ENCODE measurements at regions not wholly inside any gene's neighbourhood (a gene's known extent, or its start where the extent isn't known, plus 50 kb on each side); places are given as distances from the start of the nearest gene placed in this dataset.

- no peaks in the 10 kb centered on the region for H3K79me2 ChIP-seq (ENCODE audit: low read length)
- no peaks in the 10 kb centered on the region for H3K36me3 ChIP-seq (replicated peaks; ENCODE audit: insufficient read depth, low read length)
- peaks cover 24% of the 10 kb centered on the region; the same call in 1 of the 2 replicates for H3K27me3 ChIP-seq (replicated peaks; ENCODE audit: insufficient read depth, low read length)
- no peak for TF ChIP-seq CTCF (IDR thresholded peaks at IDR 0.05; ENCODE audit: low read length)
- H3K27ac ChIP-seq (ENCODE audit: low read length): no peak overlapping the region
- H3K9ac ChIP-seq (ENCODE audit: low read length): no peak overlapping the region
- H3K4me1 ChIP-seq (ENCODE audit: low read length): peaks cover 32% of the 10 kb centered on the region
- no peaks in the 10 kb centered on the region for H3K9me2 ChIP-seq (replicated peaks; ENCODE audit: insufficient read depth, low read length)
- peaks cover 11% of the 10 kb centered on the region; the same call in 1 of the 2 replicates for H3F3A ChIP-seq (ENCODE audit: insufficient read depth, low read length)
- H3K4me2 ChIP-seq (ENCODE audit: low read depth, low read length): no peak overlapping the region
- no peak for DNase-seq
- no peaks in the 10 kb centered on the region for H4K20me1 ChIP-seq (ENCODE audit: insufficient read depth, low read length)
- no peak overlapping the region for H3K4me3 ChIP-seq (ENCODE audit: low read length)
- H2AFZ ChIP-seq (ENCODE audit: low read length): no peak overlapping the region
- H3K9me3 ChIP-seq (replicated peaks; ENCODE audit: insufficient read depth, low read length): no peaks in the 10 kb centered on the region
Observed at GRCh38 chr22:48081281-48081680, 1318.8 kb downstream of the TBC1D22A start.

- Histone ChIP-seq H2AFZ (ENCODE audit: low read length) (no peak overlapping the region), H3K9me2 (replicated peaks; ENCODE audit: insufficient read depth, low read length) (no peaks in the 10 kb centered on the region), H3K36me3 (replicated peaks; ENCODE audit: insufficient read depth, low read length) (no peaks in the 10 kb centered on the region), H3F3A (ENCODE audit: insufficient read depth, low read length) (peaks cover 11% of the 10 kb centered on the region; the same call in 1 of the 2 replicates), H3K79me2 (ENCODE audit: low read length) (no peaks in the 10 kb centered on the region), H3K4me2 (ENCODE audit: low read depth, low read length) (no peak overlapping the region), H4K20me1 (ENCODE audit: insufficient read depth, low read length) (no peaks in the 10 kb centered on the region), H3K4me3 (ENCODE audit: low read length) (no peak overlapping the region), H3K4me1 (ENCODE audit: low read length) (peaks cover 32% of the 10 kb centered on the region), H3K9me3 (replicated peaks; ENCODE audit: insufficient read depth, low read length) (no peaks in the 10 kb centered on the region), H3K27me3 (replicated peaks; ENCODE audit: insufficient read depth, low read length) (peaks cover 20% of the 10 kb centered on the region; the same call in 1 of the 2 replicates), H3K9ac (ENCODE audit: low read length) (no peak overlapping the region), H3K27ac (ENCODE audit: low read length) (peak overlapping the region; percentile 81; the same call in 1 of the 2 replicates)
- TF ChIP-seq CTCF (IDR thresholded peaks at IDR 0.05; ENCODE audit: low read length): no peak
- TF ChIP-seq EZH2 (optimal IDR thresholded peaks at IDR 0.05; ENCODE audit: low read depth, low read length): no peak
- TF ChIP-seq EZH2phosphoT487 (IDR thresholded peaks at IDR 0.05; ENCODE audit: low read length): no peak
- DNase-seq: no peak
Observed at GRCh38 chr22:48080316-48081165, 1318.1 kb downstream of the TBC1D22A start.

GRCh38 chr22:48079505-48080290, 1317.2 kb downstream of the TBC1D22A start:
- H2AFZ ChIP-seq (ENCODE audit: low read length): no peak overlapping the region; the same call in 1 of the 2 replicates
- peaks cover 30% of the 10 kb centered on the region for H3K4me1 ChIP-seq (ENCODE audit: low read length)
- no peaks in the 10 kb centered on the region for H4K20me1 ChIP-seq (ENCODE audit: insufficient read depth, low read length)
- peak; percentile 80 for DNase-seq
- no peaks in the 10 kb centered on the region for H3K9me2 ChIP-seq (replicated peaks; ENCODE audit: insufficient read depth, low read length)
- peak overlapping the region; percentile 81 for H3K27ac ChIP-seq (ENCODE audit: low read length)
- TF ChIP-seq EZH2phosphoT487 (IDR thresholded peaks at IDR 0.05; ENCODE audit: low read length) (no peak), EZH2 (optimal IDR thresholded peaks at IDR 0.05; ENCODE audit: low read depth, low read length) (no peak), CTCF (IDR thresholded peaks at IDR 0.05; ENCODE audit: low read length) (no peak)
- no peaks in the 10 kb centered on the region for H3K79me2 ChIP-seq (ENCODE audit: low read length)
- H3K4me2 ChIP-seq (ENCODE audit: low read depth, low read length): peak overlapping the region; percentile 11; the same call in 1 of the 2 replicates
- peaks cover 11% of the 10 kb centered on the region; the same call in 1 of the 2 replicates for H3F3A ChIP-seq (ENCODE audit: insufficient read depth, low read length)
- no peaks in the 10 kb centered on the region for H3K36me3 ChIP-seq (replicated peaks; ENCODE audit: insufficient read depth, low read length)
- H3K27me3 ChIP-seq (replicated peaks; ENCODE audit: insufficient read depth, low read length): peaks cover 15% of the 10 kb centered on the region; the same call in 1 of the 2 replicates
- H3K9me3 ChIP-seq (replicated peaks; ENCODE audit: insufficient read depth, low read length): no peaks in the 10 kb centered on the region
- H3K9ac ChIP-seq (ENCODE audit: low read length): peak overlapping the region; percentile 10; the same call in 1 of the 2 replicates
- no peak overlapping the region for H3K4me3 ChIP-seq (ENCODE audit: low read length)

Data from MM.1S (cell line).